HG02943 (cell line): ENCODE measurements at regions not wholly inside any gene's neighbourhood (a gene's known extent, or its start where the extent isn't known, plus 50 kb on each side); places are given as distances from the start of the nearest gene placed in this dataset.
"Not testable (repeated sequence)": the region's sequence is repeated elsewhere in the genome, so short reads cannot be mapped to it uniquely, and the experiment has no call there.

Experiments used
- ATAC-seq: cut with Tn5 transposase; IDR thresholded peaks from one replicate; pipeline ENCODE4 v1.9.1; 2021; ENCODE audit warnings: mild to moderate bottlenecking, low read depth, moderate library complexity; ENCODE audit not compliant: unreplicated experiment

- ATAC-seq, result no peak
Measured at GRCh38 chr15:81749716-81750375, 296.0 kb downstream of the MEX3B start.

- no peak for ATAC-seq
Measured at GRCh38 chr15:81747482-81747881, 298.3 kb downstream of the MEX3B start.

- no peak for ATAC-seq
Measured at GRCh38 chr15:81747026-81747425, 298.8 kb downstream of the MEX3B start.

- ATAC-seq, result no peak
Measured at GRCh38 chr15:81744364-81744763, 301.5 kb downstream of the MEX3B start.

- ATAC-seq, result no peak
Measured at GRCh38 chr15:81740416-81740815, 305.4 kb downstream of the MEX3B start.

- no peak for ATAC-seq
Measured at GRCh38 chr15:81729340-81729739, 316.5 kb downstream of the MEX3B start.

- ATAC-seq, result no peak
Measured at GRCh38 chr15:81728726-81729125, 317.1 kb downstream of the MEX3B start.

- no peak for ATAC-seq
Measured at GRCh38 chr15:81725590-81725989, 320.2 kb downstream of the MEX3B start.

GRCh38 chr15:81724536-81724935 is 321.3 kb downstream of the MEX3B start:
- ATAC-seq, result no peak

- ATAC-seq, result no peak
Measured at GRCh38 chr15:81723701-81724100, 322.1 kb downstream of the MEX3B start.

- ATAC-seq, result no peak
Measured at GRCh38 chr15:81723113-81723651, 322.6 kb downstream of the MEX3B start.

- ATAC-seq, result not testable (repeated sequence)
Measured at GRCh38 chr15:81716468-81716867, 329.4 kb downstream of the MEX3B start.

- no peak for ATAC-seq
Measured at GRCh38 chr15:81710328-81710727, 335.5 kb downstream of the MEX3B start.

GRCh38 chr15:81706816-81707346 is 332.9 kb upstream of the TMC3 start:
- not testable (repeated sequence) for ATAC-seq

- ATAC-seq, result not testable (repeated sequence)
Measured at GRCh38 chr15:81705727-81706126, 331.7 kb upstream of the TMC3 start.

- ATAC-seq, result no peak
Measured at GRCh38 chr15:81686021-81686420, 312.0 kb upstream of the TMC3 start.

GRCh38 chr15:81685237-81685636 is 311.2 kb upstream of the TMC3 start:
- no peak for ATAC-seq

- no peak for ATAC-seq
Measured at GRCh38 chr15:81680829-81681228, 306.8 kb upstream of the TMC3 start.

GRCh38 chr15:81666839-81667238 is 292.8 kb upstream of the TMC3 start:
- ATAC-seq, result no peak

- ATAC-seq, result no peak
Measured at GRCh38 chr15:81660976-81661375, 287.0 kb upstream of the TMC3 start.

GRCh38 chr15:81653259-81653658 is 279.2 kb upstream of the TMC3 start:
- ATAC-seq, result no peak

- ATAC-seq, result no peak
Measured at GRCh38 chr15:81645470-81645869, 271.5 kb upstream of the TMC3 start.
